ENCODE measurements at regions not wholly inside any gene's neighbourhood (a gene's known extent, or its start where the extent isn't known, plus 50 kb on each side); places are given as distances from the start of the nearest gene placed in this dataset.
A peak's percentile ranks its signal among the peaks of the same experiment; 100 is the strongest.

DNA sequence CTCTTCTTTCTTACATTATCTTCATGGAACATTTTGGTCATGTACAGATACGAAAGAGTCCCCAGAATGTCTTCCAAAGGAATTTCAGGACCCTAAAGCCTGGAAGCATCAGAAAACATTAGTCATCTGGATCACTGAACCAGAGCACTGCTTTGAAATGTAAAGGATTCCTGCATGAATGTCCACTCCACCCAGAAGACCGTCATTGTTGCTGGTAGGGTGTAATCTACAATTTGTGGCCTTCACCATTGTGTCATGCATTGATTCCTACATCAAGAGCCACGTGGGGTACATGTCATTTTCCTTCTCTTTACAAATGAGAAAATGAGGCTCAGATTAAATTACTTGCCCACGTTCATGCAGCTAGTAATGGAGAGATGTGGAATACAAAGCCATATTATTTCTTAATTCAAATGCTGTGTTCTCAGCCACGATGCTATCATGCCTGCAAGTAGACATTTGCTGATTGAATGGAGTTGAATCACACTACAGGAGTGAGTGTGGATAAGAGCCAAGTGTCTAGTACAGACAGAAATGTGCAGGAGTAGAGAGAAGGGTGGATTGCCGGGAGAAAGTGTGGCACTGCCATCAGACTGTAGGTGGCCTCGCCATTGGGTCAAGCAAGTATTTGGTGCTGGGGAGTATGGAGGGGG lies 231.2 kb downstream of the C12orf75 start:
- H3K27ac ChIP-seq = peak overlapping the region; percentile 40 to 49
- no peak overlapping the region for H3K4me3 ChIP-seq
- H3K9me3 ChIP-seq = no peaks in the 10 kb centered on the region
- no peaks in the 10 kb centered on the region for H3K36me3 ChIP-seq
- peaks cover 0 to 6% of the 10 kb centered on the region in 2 donors for H3K4me1 ChIP-seq
- DNase-seq = no peak
- TF ChIP-seq, protein P1, sequence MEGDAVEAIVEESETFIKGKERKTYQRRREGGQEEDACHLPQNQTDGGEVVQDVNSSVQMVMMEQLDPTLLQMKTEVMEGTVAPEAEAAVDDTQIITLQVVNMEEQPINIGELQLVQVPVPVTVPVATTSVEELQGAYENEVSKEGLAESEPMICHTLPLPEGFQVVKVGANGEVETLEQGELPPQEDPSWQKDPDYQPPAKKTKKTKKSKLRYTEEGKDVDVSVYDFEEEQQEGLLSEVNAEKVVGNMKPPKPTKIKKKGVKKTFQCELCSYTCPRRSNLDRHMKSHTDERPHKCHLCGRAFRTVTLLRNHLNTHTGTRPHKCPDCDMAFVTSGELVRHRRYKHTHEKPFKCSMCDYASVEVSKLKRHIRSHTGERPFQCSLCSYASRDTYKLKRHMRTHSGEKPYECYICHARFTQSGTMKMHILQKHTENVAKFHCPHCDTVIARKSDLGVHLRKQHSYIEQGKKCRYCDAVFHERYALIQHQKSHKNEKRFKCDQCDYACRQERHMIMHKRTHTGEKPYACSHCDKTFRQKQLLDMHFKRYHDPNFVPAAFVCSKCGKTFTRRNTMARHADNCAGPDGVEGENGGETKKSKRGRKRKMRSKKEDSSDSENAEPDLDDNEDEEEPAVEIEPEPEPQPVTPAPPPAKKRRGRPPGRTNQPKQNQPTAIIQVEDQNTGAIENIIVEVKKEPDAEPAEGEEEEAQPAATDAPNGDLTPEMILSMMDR (IDR thresholded peaks at IDR 0.05) = no peak
- no peak for TF ChIP-seq POLR2A (IDR thresholded peaks at IDR 0.05)
- H3K27me3 ChIP-seq = no peaks in the 10 kb centered on the region
- intact Hi-C loops (cut with DNase I; ENCODE audit: low total_unique reads) = no loop called here

DNA sequence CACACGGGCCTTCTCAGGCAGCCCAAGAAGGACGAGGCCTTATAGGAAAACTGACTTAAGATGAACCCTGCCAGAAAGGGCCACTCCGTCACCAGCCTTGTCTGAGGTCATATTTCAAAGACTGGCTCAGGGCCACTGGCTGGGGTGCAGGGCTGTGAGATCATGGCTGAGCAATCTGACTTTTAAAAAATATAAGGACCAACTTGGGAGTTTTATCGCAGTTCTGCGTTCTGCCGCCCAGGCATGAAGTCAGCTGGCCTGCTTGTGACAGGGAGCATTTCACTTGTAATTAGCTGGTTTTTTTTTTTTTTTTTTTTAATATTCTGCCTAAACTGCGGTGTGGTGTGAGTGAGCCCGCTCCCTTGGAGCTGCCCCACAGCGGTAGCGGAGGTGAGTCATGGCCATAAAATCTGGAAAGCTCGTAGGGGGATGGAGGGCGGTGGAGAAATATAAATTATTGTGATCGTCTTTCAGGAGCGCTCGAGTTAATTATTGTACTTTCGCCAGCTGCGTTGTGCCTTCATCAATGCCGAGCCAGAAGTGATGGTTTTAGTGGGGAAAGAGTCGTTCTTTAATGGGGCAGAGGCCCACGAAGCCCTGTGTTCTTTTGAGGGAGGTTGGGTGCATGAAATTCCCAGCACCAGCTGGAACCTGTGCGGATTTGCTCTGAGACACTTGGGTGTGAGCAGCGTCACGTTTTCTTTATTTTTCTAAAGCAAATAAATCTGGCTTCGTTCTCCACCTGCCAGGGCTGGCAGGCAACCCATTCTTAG lies 231.9 kb downstream of the C12orf75 start:
- DNase-seq = peak; percentile 73 to 76
- H3K27ac ChIP-seq = peak overlapping the region; percentile 40 to 49
- H3K9me3 ChIP-seq = no peaks in the 10 kb centered on the region
- no peak overlapping the region for H3K4me3 ChIP-seq
- no peaks in the 10 kb centered on the region for H3K27me3 ChIP-seq
- TF ChIP-seq, protein P1 (IDR thresholded peaks at IDR 0.05) = no peak
- TF ChIP-seq POLR2A (IDR thresholded peaks at IDR 0.05) = no peak
- intact Hi-C loops (cut with DNase I; ENCODE audit: low total_unique reads) = no loop called here
- no peaks in the 10 kb centered on the region for H3K36me3 ChIP-seq
- H3K4me1 ChIP-seq = peaks cover 0 to 6% of the 10 kb centered on the region in 2 donors

DNA sequence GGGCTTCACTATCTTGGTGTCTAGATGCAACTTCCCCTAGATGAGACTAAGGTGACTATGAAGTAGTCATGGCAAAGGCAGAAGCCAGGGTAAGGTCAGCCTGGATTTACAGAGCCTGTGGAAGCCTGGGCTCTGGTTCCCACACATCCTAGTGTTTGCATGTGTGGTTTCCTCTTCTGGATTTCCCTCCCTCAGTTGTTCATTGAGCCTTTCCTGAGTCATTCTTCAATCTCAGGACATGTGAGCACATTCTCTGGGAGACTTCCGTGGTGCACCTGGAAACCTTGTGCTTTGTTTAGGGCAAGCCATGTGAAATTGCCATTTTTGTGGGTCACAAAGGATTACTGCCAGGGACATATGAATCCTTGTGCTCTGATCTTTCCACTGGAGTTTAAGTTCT lies 236.6 kb downstream of the C12orf75 start:
- no peak overlapping the region for H3K27ac ChIP-seq
- no peaks in the 10 kb centered on the region for H3K27me3 ChIP-seq
- H3K4me1 ChIP-seq = peaks cover 0 to 1% of the 10 kb centered on the region in 2 donors
- no peak overlapping the region for H3K4me3 ChIP-seq
- DNase-seq = no peak
- no peak for TF ChIP-seq POLR2A (IDR thresholded peaks at IDR 0.05)
- TF ChIP-seq, protein P1 (IDR thresholded peaks at IDR 0.05) = no peak
- H3K9me3 ChIP-seq = no peaks in the 10 kb centered on the region
- intact Hi-C loops (cut with DNase I; ENCODE audit: low total_unique reads) = no loop called here
- no peaks in the 10 kb centered on the region for H3K36me3 ChIP-seq

DNA sequence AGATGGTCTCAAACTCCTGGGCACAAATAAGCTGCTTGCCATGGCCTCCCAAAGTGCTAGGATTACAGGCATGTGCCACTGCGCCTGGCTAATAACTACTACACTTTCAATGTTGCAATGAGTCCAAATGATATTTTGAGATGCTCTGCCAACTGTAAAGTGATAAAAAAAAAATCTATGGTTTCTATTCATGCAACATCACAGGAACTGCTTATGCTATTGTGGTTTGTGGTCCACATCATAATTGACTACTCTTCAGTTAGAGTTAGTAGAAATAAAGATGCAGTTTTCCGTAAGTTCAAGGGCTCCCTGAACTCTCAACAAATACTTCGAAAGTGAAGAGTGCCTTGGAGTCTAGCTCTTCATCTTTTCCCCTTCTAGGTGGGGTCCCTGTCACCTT lies 239.4 kb downstream of the C12orf75 start:
- Histone ChIP-seq H3K27me3 (no peaks in the 10 kb centered on the region), H3K36me3 (no peaks in the 10 kb centered on the region)
- intact Hi-C loops (cut with DNase I; ENCODE audit: low total_unique reads) = no loop called here

DNA sequence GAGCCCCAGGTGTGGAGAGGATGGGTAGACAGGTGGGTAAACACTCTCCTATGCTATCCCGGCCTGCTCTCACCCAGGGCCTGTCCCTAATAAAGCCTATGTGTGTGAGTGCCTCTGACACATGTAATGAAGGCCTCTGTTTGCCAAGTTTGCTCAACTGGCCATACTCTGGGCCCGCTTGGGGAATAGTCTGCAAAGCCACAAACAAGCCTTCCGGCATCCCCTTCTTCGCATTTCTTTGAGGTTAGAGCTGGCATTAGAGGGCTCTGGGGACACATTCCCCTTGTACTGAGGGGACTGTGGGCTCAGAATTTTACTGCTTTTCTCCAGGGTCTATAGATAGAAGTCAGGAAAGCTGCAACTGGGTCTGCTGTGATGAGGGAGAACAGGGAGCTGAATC lies 240.5 kb downstream of the C12orf75 start:
- H3K36me3 ChIP-seq = no peaks in the 10 kb centered on the region
- H3K4me3 ChIP-seq = no peak overlapping the region
- no peaks in the 10 kb centered on the region for H3K9me3 ChIP-seq
- TF ChIP-seq, protein P1 (IDR thresholded peaks at IDR 0.05) = no peak
- no peak for TF ChIP-seq POLR2A (IDR thresholded peaks at IDR 0.05)
- H3K4me1 ChIP-seq = no peaks in the 10 kb centered on the region
- H3K27me3 ChIP-seq = no peaks in the 10 kb centered on the region
- H3K27ac ChIP-seq = no peak overlapping the region
- DNase-seq = no peak
- intact Hi-C loops (cut with DNase I; ENCODE audit: low total_unique reads) = no loop called here

More for the DNA sequence above, 239.4 kb downstream of the C12orf75 start:
- H3K4me3 ChIP-seq = no peak overlapping the region
- no peaks in the 10 kb centered on the region for H3K4me1 ChIP-seq
- TF ChIP-seq, protein P1 (IDR thresholded peaks at IDR 0.05) = no peak
- TF ChIP-seq POLR2A (IDR thresholded peaks at IDR 0.05) = no peak
- no peak overlapping the region for H3K27ac ChIP-seq
- H3K9me3 ChIP-seq = no peaks in the 10 kb centered on the region
- no peak for DNase-seq

Measured in uterus (tissue), 3 donors.